ENCODE measurements at regions not wholly inside any gene's neighbourhood (a gene's known extent, or its start where the extent isn't known, plus 50 kb on each side); places are given as distances from the start of the nearest gene placed in this dataset.
"Not testable (repeated sequence)": the region's sequence is repeated elsewhere in the genome, so short reads cannot be mapped to it uniquely, and the experiment has no call there.

DNA sequence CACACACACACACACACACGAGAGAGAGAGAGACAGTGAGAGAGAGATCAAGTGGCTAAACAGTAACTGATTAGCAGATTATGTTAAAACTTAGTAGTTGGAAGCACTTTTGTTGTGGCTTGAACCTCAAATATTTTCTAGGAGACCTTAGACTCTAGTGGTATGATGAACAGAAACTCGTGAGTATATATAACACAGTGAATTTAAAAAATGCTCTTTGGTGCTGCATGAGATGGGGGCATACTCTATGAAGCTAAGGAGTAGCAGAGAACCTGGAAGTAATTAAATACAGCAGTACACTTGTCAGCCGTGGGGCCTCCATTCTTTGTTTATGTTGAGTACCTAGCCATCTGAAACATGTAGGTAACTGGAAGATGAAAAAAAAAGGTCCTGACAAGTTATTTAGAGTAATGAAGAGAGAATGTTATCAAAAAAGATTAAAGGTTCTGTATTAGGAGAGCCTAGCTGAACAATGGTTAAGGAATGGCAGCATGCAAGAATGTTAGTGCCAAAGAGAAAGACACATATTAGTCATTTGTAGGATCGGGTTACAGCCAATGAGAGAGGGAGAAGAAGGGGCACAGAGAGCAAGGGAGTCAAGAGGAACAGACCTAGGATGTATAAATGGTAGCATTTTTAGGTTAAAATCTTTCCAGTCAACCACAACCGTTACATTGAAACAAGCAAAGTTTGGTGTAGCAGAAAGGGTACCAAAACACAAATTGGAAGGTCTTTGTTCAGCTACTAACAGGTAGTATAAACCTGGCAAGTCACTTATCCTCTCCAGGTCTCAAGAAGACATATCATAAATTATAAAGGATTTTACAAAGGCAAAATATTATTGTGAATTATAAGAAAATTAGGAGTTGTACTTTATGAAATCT is 316.7 kb upstream of the DIPK2B start:
- intact Hi-C loops (cut with DNase I), result loop anchor here (10.0 kb wide), 1 partner anchor 887 kb away; no protein-coding TSS in a partner anchor
- DNase-seq, result no peak

DNA sequence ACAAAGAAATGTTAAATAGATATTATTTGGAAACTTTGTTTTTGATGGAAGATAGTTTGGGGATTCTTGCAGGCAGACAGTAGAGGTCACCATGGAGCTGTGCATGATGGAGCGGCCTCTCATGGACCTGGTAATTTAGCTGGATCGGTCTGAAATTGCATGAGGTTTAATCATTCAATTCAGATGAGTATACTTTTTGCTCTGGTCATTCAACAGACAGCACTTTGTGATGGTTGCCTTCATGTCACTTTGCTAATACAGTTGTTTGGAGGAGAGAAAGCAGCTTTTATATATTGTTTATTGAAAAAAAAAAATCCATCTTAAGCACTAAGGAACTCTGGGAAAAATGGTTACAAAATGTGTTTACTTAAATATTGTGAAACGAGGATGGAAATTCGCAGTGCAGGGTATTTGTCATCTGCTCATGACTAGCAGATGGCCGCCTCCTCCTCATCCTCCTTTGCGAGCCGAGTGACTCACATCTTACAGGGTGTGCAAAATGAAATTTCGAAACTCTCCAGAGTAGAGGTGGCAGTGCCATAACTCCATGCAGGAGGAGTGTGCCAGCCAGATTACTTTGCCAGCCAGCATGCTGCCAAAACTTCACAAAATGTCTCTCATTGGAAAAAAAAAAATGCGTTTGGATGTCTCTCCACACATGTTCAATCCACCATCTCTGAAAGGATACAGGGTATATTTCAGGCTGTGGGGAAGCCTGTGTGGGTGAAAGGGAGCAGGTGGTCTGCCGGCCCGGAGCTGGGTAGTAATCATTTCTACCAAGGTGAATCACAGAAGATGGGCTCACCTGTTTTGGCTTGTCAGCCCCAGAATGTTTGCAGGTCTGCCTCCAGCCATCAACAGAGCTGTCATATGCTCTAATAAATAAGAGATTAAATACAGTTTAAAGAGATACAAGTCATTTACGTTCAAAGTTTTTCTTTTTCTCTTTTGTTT is 314.9 kb upstream of the DIPK2B start:
- intact Hi-C loops (cut with DNase I), result loop anchor here (10.0 kb wide), 1 partner anchor 889 kb away; no protein-coding TSS in a partner anchor
- peak; percentile 2 to 85 (median 42) for DNase-seq

- intact Hi-C loops (cut with DNase I), result loop anchor here (10.0 kb wide), 1 partner anchor 892 kb away; no protein-coding TSS in a partner anchor
- no peak for DNase-seq
These were observed 312.4 kb upstream of the DIPK2B start for GRCh38 chrX:45513042-45513441.

DNA sequence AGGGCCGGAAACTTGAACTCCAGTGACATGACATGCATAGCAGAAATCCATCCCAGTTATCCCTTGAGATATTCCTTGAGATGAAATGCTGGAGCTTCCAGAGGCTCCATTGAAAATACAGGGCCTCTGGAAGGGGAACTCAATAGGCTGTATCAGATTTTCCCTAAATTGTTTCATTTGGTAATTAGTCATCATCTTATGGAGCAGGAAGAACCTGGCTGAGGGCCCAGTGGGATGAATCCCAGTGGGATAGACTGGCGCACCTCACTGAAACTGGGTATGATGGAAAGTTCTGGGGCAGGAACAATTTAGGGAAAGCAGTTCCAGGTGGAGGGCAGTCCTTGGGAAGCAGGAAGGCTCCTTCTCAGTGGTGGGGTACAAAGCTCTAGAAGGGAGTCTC is 307.8 kb upstream of the DIPK2B start:
- no peak for DNase-seq
- intact Hi-C loops (cut with DNase I), result no loop called here

DNA sequence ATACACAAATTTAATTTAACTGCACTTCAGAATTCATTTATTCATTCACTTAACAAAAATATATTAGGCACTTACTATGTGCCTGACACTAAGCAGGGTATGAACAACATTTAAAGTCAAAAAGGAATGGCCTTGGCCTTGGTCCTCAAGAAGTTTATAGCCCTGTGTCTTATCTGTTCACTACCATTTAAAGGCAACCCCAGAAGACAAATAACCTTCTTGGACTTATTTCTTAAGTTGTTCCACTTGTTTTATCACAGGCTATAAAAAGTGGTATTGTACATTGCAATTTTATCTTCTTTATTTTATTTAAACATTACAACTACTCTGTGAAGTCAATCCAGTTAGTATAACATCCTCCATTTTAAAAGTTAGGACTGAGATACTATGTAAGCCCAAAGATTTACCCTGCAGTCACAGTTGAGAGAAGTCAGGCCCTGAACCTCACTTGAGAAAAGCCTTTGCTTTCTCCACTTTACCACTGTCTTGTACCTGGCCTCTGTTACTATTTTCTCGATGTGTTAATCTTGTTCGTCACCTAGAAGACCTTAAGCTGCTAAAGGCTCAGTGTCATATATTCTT is 305.6 kb upstream of the DIPK2B start:
- no peak for DNase-seq
- intact Hi-C loops (cut with DNase I), result no loop called here

- no peak for DNase-seq
- intact Hi-C loops (cut with DNase I), result no loop called here
These were observed 304.5 kb upstream of the DIPK2B start for GRCh38 chrX:45505214-45505613.

DNA sequence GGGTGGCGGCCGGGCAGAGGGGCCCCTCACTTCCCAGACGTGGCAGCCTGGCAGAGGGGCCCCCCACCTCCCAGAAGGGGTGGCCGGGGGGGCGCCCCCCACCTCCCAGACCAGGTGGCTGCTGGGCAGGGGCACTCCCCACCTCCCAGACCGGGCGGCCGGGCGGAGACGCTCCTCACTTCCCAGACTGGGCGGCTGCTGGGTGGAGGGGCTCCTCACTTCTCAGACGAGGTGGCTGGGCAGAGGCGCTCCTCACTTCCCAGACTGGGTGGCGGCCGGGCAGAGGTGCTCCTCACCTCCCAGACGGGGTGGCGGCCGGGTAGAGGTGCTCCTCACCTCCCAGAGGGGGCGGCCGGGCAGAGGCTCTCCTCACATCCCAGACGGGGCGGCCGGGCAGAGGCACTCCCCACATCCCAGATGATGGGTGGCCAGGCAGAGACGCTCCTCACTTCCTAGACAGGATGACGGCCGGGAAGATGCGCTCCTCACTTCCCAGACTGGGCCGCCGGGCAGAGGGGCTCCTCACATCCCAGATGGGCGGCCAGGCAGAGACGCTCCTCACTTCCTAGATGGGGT is 303.2 kb upstream of the DIPK2B start:
- intact Hi-C loops (cut with DNase I); DNase-seq: not testable (repeated sequence)

- no peak for DNase-seq
- intact Hi-C loops (cut with DNase I), result no loop called here
These were observed 301.7 kb upstream of the DIPK2B start for GRCh38 chrX:45502396-45502795.

DNA sequence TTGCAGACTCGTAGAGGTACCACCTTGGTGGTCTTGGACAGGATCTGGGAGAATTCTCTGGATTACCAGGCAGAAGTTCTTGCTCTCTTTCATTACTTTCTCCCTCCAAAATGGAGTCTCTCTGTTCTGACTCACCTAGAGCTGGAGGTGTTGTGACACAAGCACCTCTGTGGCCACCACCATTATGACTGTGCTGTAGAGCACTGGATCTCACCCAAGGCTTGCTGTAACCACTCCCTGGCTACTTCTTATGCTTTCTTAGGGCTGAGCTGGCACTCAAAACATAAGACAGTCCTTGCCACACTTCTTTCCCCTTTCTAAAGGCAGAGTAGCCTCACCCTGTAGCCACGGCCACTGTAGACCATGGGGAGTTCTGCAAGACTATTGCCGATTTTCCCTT is 296.6 kb upstream of the DIPK2B start:
- no peak for DNase-seq
- intact Hi-C loops (cut with DNase I), result no loop called here

GRCh38 chrX:45485719-45486118 is 285.0 kb upstream of the DIPK2B start:
- DNase-seq, result no peak
- intact Hi-C loops (cut with DNase I), result no loop called here

DNA sequence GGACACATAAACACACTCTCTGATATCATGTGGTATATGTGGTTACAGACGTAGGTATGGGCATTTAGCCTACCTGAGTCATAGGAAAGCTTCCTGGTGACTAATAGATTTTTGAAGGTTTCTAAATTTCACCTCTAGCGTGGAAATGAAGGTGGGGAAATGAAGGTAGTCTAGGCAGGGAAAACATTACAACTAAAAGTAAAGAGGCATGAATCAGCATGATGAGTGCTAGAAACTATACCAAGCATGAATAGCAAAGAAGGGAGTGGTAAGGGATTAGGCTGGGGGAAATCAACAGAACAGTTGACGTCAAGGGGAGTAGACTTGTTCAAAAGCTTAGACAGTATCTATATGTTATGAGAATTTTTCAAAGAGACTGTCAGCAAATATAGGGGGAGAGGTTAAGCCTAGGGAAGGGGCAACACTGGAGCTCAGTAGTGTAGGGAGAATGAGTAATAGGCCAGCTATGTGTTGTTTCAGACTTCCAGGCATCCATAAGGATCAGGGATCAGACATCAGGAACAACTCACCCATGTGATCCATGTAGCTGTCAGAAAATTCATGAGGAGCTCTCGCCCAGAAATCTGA is 279.3 kb upstream of the DIPK2B start:
- intact Hi-C loops (cut with DNase I), result no loop called here
- no peak for DNase-seq

DNA sequence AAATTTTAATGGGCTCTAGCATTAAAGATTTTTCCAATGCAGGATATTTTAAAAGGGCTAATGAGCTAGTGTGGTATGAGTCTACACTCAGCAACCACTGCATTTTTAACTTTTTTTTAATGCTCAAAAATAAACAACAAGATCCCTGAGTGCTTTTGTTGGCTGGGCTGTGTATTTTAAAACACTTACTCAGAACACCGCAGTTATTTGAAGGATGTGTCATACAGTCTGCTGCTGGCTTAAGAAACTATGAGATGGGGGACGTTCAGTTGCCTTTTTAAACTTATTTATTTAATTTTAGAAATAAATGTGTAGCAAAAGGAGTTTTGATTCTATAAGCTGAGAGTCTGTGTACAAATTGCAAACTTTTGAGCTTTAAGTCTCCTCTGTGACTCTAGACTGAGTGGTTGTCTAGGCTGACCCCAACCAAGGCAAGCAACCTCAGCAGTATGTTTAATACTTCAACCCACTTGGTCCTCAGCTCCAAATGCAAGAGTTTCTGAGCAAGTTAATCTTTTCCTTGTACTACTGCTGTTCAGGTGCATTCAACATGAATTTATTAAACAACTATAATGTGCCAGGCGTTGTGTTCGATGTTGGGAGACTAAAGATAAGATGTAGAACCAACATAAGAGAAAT is 278.6 kb upstream of the DIPK2B start:
- DNase-seq, result no peak
- intact Hi-C loops (cut with DNase I), result no loop called here

- DNase-seq, result no peak
- intact Hi-C loops (cut with DNase I), result no loop called here
These were observed 272.3 kb upstream of the DIPK2B start for GRCh38 chrX:45472968-45473367.

DNA sequence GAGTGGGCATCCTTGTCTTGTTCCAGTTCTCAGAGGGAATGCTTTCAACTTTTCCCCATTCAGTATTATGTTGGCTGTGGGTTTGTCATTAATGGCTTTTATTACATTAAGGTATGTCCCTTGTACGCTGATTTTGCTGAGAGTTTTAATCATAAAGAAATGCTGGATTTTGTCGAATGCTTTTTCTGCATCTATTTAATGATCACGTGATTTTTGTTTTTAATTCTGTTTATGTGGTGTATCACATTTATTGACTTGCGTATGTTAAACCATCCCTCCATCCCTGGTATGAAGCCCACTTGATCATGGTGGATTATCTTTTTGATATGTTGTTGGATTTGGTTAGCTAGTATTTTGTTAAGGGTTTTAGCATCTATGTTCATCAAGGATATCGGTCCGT is 266.9 kb upstream of the DIPK2B start:
- DNase-seq; intact Hi-C loops (cut with DNase I): not testable (repeated sequence)

DNA sequence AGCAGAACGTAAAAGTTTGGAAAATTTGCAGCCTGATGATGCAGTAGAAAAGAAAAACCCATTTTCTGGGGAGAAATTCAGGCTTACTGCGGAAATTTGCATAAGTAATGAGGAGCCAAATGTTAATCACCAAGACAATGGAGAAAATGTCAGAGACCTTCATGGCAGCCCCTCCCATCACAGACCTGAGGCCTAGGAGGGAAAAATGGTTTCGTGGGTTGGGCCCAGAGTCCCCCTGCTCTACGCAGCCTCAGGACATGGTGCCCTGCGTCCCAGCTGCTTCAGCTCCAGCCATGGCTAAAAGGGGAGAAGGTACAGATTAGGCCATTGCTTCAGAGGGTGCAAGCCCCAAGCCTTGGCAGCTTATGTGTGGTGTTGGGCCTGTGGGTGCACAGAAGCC is 255.1 kb upstream of the DIPK2B start:
- DNase-seq; intact Hi-C loops (cut with DNase I): not testable (repeated sequence)

- intact Hi-C loops (cut with DNase I), result no loop called here
- DNase-seq, result peak in 11 of 42 donors; percentile 1 to 40 (median 9)
These were observed 253.6 kb upstream of the DIPK2B start for GRCh38 chrX:45454290-45454689.

GRCh38 chrX:45449982-45450381 is 249.3 kb upstream of the DIPK2B start:
- DNase-seq, result no peak
- intact Hi-C loops (cut with DNase I), result no loop called here

DNA sequence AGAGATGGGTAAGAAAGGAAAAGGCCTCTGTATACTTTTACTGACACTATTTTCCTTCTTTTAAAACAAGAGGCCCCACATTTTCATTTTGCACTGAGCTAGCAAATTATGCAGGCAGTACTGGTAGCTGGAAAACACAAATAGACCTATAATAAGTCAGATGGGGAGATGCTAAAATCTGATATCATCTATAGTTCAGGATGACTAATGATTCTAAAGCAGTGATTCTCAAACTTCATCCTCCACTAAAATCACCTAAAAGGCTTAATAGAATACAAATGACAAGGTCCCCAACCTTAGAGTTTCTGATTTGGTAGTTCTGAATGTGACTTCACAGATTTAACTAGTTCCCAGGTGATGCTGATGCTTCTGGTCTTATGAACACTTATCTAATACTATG is 247.3 kb upstream of the DIPK2B start:
- intact Hi-C loops (cut with DNase I), result no loop called here

More for the DNA sequence above, 247.3 kb upstream of the DIPK2B start:
- no peak for DNase-seq

Data from head of caudate nucleus (tissue), 42 donors.